ENCODE measurements at regions not wholly inside any gene's neighbourhood (a gene's known extent, or its start where the extent isn't known, plus 50 kb on each side); places are given as distances from the start of the nearest gene placed in this dataset.
"Not testable (repeated sequence)": the region's sequence is repeated elsewhere in the genome, so short reads cannot be mapped to it uniquely, and the experiment has no call there.

DNA sequence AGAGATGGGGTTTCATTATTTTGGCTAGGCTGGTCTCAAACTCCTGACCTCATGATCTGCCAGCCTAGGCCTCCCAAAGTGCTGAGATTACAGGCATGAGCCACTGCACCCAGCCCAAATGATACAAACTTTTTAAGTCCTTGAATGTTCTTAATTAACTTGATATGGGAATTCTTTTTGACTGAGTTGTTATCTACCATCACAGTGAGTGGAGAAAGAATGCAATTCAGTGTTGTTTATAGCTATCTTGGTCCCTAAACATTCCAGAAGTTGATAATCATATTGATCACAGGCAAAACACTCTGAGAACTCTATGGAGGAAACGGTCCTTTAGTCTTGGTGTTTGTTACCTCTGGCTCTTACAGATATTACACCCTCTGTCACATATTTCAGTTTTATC, 1072.5 kb downstream of the SUCLG1 start:
- DNase-seq (ENCODE audit: low spot score), result no peak

DNA sequence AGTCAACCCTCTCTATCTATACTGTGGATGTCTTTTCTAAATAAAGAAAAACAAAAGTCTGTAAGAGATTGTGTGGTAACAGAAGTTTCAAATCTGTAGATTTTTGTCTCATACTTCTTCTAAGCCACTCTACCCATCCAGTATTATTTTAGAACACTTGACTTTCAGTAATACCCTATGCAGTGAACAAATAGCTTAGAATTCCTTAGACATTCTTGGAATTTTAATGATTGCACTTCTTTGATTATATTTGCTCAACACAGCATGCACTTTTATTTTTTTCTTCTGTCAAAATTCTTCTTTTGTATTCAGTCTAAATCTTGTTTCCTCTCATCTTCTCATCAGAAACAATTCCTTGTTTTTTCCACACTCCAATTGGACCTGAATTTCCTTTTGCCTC, 1080.2 kb downstream of the SUCLG1 start:
- DNase-seq (ENCODE audit: low spot score), result no peak

DNA sequence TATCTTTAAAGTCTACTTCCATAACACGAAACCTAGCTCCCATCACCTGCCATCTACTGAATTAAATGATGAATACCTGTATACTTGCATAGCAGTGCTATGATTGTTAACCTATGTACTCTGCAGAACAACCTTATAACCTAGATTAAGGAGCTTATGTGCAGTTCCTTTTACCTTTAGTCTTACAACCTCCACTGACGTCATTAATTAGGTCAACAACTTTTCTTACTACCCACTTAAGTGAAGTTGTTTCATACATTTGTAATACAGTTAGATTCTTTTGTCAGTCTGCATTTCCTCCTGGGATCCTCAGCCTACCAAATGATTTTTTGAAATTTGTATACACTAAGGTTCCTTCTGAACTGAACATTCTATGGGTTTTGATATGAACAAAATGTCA, 1082.3 kb downstream of the SUCLG1 start:
- no peak for DNase-seq (ENCODE audit: low spot score)

DNA sequence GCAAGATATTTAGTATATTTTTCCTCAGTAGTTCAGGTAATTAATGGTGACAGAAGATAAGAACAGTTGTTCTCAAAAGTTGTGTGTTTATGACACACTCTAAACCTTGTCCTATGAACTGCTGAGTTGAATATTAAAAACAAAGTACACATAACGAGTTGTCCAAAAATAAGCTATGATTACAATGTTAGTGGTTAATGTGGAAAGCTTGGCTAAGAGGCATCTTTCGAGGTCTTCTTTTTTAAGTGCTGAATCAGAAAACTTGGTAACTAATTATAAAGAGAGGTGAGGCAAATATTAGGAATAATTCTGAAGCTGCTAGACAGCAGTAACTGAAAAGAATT, 1088.7 kb downstream of the SUCLG1 start:
- no peak for DNase-seq (ENCODE audit: low spot score)

DNA sequence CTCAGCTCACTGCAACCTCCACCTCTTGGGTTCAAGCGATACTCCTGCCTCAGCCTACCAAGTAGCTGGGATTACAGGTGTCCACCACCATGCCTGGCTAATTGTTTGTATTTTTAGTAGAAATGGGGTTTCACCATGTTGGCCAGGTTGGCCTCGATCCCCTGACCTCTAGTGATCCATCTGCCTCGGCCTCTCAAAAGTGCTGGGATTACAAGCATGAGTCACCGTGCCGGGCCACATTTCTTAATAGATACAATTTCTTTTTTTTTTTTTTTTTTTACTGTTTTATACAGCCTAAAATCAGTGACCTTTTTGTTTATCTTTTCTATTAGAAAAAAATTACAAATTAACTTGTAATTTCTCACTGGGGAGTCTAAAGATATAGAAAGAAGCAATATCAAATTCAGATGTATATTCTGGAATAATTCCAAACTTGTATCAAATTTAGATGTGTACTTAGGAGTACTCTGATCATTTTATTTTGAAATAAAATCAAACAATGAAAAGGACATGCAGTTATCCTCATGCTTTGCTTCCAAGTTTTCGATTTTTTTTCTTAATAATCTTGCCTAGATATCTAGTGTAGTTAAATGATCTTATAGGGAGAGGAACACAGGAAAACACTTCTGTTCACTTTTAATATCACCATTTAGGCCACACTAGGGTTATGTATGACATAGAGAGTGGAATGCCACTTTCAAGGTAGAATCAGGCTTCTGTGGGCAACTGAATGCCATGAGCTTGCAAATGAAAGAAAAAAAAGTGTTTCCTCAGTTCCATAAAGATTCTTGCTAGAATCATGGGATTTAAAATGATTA, 1089.3 kb downstream of the SUCLG1 start:
- no peak for DNase-seq (ENCODE audit: low spot score)

DNA sequence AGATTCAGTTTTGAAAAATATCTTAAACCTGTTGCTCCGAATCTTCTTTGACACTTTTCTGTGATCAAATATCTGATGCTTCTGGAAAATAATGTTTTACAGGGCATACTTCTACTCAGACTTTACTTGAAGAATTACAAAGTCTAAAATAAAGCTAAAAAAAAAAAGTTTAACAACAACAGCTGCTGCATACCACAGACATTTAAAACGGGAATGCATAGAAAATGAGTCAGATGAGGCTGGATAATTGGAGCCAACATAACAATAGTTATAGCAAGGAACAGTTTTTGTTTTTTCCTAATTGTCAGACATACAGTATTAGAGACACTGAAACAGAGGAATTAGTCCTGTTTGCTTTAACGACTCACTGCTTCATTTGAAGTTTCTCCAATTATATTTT, 1090.2 kb downstream of the SUCLG1 start:
- DNase-seq (ENCODE audit: low spot score), result no peak

DNA sequence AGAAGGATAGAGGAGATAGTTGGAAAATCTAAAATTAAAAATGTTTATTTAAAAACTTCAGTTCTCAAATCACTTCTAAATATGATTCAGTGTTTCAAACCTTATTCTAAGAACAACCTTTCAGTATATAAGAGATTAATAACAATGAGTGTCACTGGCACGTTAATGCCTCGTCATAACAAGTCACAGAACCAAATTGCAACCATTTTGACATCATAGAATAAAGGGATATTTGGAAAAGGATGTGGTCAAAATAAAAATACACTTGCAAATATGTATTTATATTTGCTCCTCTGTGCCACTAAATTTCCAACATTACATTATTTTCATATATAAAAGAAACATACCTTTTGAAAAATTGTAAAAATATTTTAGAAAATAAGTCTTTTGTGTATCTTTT, 1090.6 kb downstream of the SUCLG1 start:
- DNase-seq (ENCODE audit: low spot score), result no peak

DNA sequence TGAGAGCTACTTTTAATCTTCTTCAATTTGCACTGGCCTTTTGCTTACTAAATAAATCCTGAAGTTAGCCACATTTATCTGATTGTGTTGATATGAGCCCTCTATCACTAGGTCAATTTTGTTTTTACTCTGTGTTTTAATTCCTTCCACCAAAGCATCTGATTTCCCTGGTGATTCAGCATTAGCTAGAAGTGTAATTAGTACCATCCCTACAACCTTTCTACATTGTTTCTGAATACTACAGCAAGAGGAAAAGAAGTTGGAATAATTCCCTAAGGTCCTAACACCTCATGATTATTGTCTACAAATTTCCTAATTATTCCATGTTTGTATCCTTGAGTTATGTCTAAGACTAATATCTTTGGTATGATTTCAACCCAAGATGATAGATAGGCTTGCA, 1093.6 kb downstream of the SUCLG1 start:
- DNase-seq (ENCODE audit: low spot score), result no peak

DNA sequence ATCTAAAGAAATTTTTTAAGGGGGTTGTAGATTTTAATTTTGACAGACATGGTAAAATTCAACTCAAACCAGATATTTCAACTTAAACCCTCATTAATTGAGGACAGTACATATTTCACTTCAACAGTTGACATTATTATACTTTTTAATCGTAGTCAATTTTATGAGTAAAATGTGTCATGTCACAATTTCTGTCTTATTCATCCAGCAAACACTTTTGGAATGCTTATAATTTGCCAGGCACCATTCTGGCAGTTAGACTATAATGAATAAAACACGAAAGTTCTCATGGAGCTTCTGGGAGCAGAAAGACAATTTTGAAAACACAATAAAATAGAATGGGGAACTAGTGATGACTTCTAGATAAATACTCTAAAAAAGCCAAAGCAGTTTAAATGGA, 1094.8 kb downstream of the SUCLG1 start:
- no peak for DNase-seq (ENCODE audit: low spot score)

DNA sequence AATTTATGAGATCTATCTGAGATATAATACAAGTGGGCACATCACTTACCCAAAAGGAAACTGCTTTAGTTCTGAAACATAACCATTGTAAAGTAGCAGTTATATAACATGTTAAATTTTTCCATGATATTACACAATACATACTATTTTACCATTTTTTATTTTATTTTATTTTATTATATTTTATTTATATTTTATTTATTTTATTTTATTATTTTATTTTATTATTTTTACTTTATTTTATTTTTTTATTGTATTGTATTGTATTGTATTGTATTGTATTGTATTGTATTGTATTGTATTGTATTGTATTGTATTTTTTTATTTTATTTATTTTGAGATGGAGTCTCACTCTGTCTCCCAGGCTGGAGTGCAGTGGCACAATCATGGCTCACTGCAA, 1095.9 kb downstream of the SUCLG1 start:
- DNase-seq (ENCODE audit: low spot score), result not testable (repeated sequence)

DNA sequence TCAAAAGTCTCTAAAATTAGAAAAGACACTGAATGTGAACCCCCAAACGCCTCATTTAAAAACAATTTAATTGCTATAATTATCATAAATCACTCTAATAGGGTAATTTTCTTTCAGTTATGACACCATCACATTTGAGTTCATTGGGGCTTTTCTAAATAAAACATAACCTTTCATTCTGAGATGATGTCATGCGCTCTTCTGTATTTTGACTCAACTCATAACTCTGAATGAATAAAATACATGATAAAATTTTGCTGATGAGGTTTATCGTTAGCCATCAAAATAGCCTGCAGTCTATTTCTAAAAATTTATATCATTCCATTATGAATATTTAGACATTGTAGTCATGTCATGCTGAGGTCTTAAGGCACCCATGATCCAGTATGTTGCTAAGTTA, 1099.7 kb downstream of the SUCLG1 start:
- DNase-seq (ENCODE audit: low spot score), result no peak

DNA sequence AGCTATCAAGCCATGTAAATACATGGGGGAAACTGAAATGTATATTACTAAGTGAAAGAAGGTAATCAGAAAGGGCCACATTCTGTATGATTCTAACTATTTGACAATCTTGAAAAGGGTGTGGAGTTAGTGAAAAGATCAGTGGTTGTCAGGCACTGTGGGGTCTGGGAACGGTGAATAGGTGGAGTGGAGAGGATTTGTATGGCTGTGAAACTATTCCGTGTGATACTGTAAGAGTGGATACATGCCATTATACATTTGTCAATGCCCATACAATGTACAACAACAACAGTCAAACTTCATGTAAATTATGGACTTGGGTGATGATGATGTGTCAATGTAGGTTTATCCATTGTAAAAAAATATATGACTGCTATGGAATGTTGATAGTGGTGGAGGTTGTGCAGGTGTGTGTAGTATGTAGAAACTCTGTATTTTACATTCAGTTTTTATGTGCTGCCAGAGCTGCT, 1116.2 kb downstream of the SUCLG1 start:
- DNase-seq (ENCODE audit: low spot score), result no peak

DNA sequence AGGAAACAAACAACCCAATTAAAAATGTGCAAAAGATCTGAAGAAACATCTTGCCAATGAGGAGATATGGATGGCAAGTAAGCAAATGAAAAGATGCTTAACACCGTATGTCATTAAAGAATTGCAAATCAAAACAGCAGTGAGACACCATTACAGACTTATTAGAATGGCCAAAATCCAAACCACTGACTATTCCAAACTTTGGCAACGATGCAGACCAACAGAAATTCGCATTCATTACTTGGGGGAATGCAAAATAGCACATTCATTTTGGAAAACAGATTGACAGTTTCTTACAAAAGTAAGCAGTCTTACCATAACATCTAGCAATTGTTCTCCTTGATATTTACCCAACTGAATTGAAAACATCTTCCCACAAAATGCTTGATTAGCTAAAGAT, 1118.7 kb downstream of the SUCLG1 start:
- DNase-seq (ENCODE audit: low spot score), result no peak

DNA sequence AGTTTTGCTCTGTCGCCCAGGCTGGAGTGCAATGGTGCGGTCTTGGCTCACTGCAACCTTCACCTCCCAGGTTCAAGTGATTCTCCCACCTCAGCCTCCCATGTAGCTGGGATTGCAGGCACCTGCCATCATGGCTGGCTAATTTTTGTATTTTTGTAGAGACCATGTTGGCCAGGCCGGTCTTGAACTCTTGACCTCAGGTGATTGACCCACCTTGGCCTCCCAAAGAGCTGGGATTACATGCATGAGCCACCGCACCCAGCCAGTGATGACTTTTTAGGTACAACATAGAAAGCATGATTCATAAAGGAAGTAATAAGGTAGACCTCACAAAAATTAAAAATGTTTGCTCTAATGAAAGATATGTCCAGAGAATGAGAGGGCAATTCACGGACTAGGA, 1119.1 kb downstream of the SUCLG1 start:
- DNase-seq (ENCODE audit: low spot score), result not testable (repeated sequence)

DNA sequence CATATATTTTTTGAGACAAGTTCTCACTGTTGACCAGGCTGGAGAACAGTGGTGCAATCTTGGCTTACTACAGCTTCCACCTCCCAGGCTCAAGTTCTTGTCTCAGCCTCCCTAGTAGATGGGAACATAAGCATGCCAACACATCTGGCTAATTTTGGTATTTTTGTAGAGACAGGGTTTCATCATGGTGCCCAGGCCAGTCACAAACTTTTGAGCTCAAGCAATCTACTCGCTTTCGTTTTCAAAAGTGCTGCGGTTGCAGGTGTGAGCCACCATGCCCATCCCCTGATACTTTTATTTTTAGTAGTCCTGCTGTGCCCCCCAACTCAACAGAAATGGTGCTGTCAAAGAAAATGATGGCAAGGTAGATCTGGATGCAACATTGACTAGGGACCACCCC, 1127.3 kb downstream of the SUCLG1 start:
- DNase-seq (ENCODE audit: low spot score), result no peak

DNA sequence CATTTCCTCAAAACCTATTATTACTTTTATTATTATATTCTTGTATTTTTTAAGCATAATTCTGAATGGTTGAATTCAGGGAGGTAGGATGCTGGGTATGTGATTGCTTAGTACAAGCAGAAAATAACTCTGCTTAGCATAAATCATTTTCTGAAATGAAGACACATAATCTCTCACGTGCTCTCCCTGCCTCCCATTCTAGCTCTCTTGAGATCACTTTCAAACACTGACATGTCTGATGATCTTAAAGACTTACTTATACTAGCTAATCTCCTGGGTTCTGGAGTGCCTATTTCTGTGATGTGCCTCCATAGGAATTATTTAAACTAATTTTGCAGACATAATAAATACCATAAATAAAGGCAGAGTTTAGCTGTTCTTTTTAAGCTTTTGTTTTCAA, 1136.0 kb downstream of the SUCLG1 start:
- DNase-seq (ENCODE audit: low spot score), result no peak

DNA sequence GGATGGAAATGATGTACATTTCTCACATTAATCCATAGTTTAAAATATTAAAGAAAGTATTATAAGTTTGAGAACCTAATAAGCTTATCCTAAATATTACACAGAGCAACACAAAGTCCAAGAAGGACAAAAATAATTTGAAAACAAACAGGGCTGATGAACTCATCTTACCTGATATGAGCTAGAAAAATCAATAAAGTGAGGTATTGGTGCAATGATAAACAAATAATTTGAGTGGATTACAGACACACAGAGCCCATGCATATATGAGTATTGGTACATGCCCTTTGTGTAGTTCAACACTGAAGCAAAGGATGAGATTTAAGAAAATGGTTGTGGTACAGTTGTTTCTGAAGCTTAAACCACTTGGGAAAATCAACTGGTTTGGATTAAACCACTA, 1139.0 kb downstream of the SUCLG1 start:
- DNase-seq (ENCODE audit: low spot score), result no peak

DNA sequence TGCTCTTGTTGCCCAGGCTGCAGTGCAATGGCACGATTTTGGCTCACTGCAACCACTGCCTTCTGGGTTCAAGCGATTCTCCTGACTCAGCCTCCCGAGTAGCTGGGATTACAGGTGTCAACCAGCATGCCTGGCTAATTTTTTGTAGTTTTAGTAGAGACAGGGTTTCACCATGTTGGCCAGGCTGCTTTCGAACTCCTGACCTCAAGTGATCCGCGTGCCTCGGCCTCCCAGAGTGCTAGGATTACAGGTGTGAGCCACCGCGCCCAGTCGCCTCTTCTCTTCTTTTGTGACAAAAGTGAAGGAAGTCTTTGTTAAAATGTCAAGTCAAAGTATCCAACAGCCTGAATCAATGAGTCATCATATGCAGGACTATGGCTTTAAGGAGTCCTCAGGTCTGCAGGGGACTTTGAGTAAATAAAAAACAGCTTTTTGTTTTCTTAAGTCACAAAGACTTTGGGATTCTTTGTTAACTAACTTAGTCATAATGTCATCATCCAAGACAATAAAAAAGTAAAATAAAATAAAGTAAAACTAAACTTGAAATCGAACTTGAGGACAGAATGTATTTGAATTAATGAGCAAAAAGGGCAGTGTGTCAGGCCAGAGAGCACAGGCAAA, 1153.2 kb downstream of the SUCLG1 start:
- no peak for DNase-seq (ENCODE audit: low spot score)

DNA sequence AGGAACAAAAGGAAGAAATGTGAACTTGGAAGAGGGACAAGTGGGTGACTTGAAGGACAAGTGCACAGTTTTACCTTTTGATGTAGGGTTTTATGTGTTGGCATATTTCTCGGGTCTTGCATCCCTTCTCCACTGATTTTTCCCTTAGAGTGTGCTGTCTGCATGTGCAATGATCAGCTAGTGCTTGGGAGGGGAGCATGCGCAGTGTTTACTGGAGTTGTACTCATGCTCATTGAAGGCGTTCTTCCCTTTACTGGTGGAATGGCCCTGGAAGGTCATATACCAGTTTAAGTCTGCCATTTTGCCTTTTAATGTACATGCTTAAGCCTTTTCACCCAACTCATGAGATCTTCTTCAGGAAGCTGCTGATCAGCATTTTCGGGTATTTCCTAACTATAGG, 1168.0 kb downstream of the SUCLG1 start:
- DNase-seq (ENCODE audit: low spot score), result no peak

DNA sequence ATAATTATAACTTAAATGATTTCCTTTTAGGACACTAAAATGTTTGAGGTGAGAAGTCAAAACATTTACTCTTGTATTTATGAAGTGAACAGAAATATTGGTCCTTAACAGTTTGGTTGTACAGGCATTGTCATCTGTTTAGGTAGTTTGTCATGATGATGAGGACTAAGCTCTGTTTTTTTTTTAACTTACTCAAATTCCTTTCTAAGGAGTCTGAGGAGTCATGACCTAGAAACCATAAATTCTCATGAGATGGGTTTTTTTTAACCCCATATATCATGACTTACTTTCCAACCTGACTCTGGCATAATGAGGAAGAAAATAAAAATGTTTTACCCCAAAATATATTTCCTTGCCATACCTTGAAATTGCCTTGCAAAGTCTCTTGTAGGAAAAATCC, 1176.2 kb downstream of the SUCLG1 start:
- no peak for DNase-seq (ENCODE audit: low spot score)

DNA sequence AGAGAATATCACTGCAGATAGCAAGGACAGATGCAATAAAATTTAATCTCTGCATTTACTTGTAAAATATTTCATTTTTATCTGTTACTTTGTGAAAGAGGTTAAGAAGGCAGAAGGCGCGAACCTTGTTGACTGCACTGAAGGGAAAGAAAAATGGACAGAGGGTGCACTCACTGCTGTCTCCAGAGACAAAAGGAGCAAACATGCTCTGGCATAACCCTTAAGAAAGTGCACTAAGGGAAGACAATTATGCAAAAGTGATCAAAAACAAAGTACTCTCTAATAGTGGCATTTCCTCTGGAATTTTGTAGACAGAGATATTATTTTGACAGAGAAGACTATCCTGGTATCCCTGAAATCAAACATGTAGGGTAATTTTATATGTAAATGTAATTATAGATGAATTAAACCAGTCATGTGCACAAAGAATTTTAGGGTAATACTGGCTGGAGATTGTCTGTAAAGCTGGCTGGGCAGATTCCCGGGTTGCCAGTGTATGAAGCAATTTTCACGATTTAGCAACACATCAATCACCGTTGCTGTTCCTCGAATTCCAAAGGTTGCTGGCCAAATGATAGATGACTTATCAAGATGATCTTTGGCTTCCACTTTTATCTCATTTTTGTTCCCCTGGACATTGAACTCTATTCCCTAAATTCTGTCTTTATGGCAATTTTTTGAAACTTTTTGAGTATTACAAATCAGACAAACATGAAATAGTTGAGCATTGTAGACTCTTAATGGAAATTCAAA, 1176.9 kb downstream of the SUCLG1 start:
- no peak for DNase-seq (ENCODE audit: low spot score)

DNA sequence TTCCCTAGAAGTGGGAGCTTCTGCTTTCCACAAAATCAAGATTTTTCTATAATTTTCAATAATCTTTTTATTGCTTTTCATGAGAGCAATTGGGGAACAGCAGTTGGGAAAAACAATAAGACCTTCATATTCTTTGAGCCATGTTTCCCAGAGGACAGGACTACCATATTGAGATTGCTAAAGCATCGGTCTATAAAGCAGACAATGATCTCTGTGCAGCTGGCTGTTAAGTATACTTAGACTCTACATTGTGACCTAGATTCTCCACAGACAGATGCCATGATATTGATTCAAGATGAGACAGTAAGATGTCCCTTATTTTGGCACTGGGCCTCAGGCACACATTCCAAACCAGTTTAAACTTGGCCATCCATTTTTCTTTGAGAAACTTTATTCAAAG, 1178.7 kb downstream of the SUCLG1 start:
- DNase-seq (ENCODE audit: low spot score), result no peak

DNA sequence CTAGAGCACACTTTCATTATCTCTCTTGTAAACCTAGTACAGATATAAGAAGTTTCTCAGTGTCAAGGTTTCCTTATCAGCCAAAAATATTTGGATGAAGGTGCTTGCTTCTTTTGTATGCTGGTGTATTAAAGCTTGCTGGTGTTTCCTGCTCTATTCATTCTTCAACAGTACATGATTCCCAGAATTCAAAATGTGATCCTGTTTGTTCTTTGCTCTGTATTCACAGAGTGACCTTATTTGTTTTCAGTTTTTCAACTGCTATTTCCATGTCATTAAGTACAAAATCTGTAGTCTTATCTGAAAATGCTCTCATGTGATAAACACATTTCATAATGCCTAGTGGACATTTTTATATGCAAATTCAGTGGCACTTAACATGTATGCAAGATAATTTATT, 1185.8 kb downstream of the SUCLG1 start:
- no peak for DNase-seq (ENCODE audit: low spot score)

All from AG08396 (cell line).